HT-29 (cell line): ENCODE measurements at regions not wholly inside any gene's neighbourhood (a gene's known extent, or its start where the extent isn't known, plus 50 kb on each side); places are given as distances from the start of the nearest gene placed in this dataset.
"Not testable (repeated sequence)": the region's sequence is repeated elsewhere in the genome, so short reads cannot be mapped to it uniquely, and the experiment has no call there.

Experiments used
- DNase-seq: peaks from one replicate; pipeline ENCODE4 v3.0.0-alpha.2; 2015; ENCODE audit warnings: low spot score

DNA sequence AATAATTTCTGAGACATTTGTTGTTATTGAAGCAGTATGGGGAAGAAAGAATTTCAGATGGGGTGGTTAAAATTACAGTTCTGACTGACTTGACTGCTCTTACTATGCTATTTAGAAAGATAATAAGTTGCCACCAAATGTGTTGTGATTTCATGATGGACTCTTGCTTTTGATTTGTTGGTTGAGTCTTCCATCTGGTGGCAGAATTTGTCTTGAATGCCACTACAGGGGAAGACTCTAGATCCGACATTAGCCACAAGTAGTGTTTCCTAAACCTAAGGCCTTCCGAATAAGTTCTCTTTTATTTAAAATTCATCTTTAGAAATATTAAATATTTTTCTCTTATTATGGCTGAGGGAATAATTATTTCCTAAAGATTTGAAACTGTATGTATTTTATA, 190.9 kb upstream of the ADGRL4 start:
- peak; percentile 56 for DNase-seq

DNA sequence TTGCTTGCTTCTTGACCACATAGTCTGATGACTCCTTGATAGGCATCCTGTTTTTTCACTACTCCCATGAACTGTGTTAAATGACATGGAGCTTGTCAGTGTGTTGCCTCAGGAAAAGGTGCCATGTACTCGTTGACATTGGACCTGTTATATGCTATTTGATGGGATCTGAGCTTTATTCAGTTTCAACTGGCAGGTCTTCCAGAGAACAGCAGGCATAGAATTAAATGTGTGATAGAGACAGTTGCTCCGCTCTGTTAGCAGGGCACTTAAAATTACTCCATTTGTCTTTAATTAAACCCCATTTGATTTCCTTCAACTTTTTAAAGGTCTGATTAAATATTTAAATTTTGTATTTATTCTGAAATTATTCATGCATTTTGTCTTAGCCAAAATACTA, 189.7 kb upstream of the ADGRL4 start:
- no peak for DNase-seq

DNA sequence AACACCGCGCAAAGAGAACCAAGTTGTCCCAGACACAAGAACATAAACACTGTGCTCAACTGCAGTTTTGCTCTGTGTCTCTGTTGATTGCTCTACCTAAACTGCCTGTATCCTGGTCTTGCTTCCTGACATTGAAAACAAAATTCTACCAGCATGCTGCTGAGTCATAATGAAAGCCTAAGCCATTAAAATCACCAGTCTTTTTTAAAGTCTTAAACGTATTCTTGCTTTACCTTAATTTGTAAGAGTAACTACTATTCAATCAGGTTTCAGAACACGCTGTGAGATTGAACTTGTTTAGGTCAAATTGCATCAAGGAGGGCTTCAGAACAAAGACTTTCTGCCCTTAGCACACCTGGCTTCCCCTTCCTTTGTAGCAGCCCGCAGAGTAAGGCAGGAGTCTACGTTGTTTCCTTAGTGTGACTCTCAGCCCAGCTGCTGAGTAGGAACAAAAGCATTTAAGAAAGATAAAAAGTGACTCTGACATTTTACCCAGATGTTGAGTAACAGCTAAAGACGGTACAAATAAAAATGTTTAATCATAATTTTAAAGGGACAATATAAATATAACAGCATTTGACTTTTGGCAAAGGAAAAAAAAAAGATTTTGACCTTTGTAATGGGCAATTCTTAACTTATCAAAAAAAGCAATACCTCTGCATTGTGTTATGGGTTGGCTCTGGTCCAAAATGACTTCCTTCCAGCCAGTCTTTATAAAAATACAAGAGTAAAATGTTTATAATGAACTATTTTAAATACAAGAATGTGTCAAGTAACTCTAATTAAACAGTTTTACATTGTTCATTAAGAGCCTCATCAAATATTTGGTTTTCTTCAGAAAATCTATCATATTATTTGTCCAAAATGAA, 186.9 kb upstream of the ADGRL4 start:
- DNase-seq: peak; percentile 91

DNA sequence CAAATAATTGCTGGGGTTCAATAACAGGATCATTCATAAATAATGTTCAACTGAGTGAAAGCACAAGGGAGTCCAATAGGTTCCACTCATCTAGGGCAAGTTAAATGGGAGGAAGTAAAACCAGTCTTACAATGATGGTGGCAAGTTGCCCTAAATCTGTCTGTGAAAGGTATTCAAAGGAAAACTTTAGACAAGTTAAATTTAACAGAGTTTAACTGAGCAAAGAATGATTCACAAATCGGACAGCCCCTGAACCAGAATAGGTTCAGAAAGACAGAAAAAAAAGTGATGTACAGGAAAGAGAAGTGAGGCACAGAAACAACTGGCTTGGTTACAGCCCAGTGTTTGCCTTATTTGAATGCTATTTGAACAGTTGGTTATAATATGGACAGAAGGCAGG, 183.5 kb upstream of the ADGRL4 start:
- DNase-seq: no peak

DNA sequence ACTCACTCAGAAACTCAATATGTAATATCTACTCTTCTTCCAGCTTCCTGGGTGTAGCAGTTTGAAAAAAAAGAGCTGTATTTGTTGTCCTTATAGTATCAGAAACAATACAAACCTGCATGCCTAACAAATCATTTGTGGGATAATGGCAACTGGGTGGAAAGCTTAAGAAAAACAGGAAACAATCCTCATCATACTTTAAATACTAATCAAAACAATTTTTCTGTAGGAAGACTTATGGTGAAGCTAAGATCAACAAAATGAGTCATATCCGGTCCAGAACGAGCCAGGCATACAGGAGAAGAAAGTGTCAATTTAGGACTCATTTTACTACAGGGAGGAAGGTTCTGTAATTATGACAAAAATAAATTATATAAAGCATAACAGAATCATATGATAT, 181.8 kb upstream of the ADGRL4 start:
- DNase-seq: peak; percentile 72

DNA sequence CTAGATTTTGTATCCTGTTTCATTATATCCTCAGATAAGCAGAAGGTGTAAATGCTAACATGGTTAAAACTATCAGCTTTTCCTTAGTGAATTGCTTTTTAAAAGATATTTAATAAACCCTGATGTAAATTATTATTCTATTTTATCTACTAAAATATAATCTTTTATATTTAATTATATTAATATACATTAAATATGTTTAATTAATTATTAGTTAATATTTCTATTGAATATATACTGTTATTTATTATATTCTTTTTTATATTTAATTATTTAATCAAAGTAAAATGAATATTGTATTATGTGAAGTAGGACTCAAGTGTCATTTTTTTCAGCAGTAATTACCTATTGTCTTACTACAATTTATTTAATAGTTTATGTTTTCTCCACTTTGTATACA, 179.7 kb upstream of the ADGRL4 start:
- DNase-seq: no peak

DNA sequence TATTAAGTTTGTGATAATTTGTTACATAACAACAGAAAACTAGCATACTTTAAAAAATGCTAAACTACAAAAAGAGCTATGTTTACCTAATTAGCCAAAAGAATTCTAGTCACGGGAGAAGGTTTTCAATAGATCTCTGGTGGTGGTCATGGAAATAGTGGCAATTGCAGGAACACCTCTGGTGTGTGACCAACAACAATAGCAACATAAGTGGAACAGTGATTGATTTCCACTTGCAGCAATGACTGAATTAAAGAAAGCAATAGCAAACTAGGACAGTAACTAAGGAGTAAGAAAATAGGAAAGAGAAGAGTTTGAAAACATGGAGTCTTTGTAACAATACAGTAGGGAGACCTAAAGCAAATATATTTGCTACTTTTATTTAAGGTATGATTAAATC, 171.3 kb upstream of the ADGRL4 start:
- DNase-seq: no peak

DNA sequence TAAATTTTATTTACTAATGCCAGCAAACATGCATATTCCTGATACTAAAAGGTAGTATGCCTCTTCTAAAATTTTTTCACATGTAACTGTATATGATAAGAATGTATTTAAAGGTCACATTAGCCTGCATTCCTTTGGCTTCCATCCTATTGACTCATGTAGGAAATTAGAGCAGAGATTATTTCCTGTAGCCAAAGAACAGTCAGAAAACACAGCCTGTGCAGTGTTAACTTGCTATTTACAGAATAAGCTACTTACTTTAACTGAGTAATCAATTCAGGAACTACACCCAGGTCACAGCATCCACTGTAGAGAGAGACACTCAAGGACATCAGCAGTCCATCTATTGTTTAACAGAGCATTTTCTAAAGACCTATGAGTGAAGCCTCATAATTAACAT, 154.5 kb upstream of the ADGRL4 start:
- DNase-seq: no peak

DNA sequence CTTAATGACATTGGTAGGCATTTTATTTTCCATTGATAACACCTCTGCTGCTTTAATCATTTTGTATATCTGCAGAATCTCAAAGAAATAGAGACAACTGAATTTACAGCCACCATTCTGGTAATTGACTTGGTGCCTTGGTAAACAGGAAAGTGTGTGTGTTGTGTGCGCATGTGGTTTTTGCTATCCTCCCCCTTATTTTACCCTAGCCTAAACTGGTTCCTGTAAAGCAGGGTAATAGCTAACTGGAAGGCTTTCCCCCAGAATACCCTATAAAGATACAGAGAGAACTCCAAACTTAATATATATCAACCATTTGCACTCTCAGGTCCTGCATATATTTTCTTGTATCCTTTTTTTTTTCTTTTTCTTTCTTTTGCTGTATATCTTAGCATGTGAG, 149.5 kb upstream of the ADGRL4 start:
- DNase-seq: no peak

DNA sequence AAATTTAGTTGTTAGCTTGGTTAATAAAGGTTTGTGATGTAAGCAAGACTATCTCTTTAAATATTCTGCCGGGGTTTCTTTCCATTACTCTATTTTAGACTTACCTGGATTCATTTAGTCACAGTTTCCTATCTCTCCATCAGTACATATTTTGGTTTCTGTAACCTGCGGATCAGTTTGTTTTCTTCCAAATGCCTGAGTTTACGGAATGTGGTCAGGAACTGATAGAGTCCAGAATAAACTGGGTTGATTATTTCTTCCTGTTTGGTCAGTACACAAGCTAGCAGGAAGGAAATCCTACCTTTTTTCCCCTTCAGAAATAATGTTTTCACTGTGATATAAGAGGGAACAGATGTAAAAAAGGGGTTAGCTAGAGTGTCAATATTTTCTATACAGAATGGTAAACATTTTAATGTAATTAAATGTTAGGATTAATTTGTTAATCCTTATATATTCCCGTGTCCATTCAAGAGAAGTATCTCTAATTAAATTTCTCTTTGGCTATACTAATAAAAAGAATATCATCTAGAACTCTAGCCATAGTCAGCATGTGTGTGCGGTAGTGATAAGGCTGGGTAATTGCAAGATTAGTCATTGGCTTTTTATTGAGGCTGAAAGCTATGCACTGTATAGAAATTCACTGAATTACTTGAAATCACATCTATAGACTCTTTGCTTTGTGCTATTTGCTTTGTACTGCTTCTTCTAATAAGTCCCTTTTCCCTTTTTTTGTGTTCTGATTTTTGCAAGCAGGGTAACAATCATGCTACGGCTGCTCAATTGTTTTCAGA, 144.7 kb upstream of the ADGRL4 start:
- DNase-seq: peak; percentile 65

DNA sequence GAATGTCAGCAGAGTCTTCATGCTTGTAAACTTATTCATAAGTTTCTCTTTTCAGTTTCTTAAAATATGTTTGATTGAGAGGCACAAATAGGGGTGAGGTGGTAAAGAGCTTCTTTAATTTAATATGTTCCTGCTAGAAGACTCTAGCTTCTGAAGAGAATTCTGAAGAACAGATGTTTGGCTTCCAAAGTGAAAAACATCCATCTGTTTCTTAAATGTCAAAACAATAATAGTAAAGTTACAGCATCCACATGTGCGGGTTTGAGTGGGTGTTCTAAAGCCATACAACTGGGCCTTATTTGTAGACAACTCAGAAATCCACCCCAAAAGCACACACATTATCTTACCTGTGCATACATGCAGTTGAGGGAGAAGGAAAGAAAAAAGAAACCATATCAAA, 144.0 kb upstream of the ADGRL4 start:
- DNase-seq: peak; percentile 16

DNA sequence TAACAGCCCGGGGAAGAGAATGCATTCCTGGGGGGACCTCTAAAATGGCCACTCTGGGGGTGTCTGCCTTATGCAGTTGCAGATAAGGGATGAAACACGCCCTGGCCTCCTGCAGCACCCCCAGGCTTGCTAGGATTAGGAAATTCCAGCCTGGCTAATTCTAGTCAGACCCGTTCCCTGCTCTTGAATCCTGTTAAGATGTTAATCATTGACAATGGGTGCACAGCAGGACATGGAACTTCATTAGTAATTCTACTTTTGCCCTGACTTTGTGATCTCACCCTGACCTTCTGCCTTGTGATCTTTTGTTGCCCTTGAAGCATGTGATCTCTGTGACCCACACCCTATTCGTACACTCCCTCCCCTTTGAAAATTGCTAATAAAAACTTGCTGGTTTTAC, 131.7 kb upstream of the ADGRL4 start:
- not testable (repeated sequence) for DNase-seq

DNA sequence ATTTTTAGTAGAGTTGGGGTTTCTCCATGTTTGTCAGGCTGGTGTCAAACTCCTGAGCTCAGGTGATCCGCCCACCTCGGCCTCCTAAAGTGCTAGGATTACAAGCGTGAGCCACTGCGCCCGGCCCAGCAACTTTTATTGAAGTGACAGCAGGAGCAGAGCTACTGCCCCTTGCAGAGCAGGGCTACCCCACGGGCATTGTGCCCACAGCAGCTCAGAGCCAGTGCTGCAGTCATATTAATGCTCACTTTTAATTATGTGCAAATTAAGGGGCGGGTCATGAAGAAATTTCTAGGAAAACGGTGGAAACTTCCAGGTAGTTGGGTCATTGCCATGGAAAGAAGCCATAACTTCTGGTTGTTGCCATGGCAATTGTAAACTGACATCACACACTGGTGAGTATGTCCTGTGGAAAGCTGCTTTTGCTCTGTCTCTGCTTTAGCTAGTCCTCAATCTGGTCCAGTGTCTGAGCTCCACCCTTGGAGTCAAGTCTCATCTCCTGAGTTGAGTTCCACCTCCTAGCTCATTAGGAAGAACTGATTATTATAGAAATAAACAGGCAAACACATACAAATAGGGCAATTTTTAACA, 127.3 kb upstream of the ADGRL4 start:
- no peak for DNase-seq

DNA sequence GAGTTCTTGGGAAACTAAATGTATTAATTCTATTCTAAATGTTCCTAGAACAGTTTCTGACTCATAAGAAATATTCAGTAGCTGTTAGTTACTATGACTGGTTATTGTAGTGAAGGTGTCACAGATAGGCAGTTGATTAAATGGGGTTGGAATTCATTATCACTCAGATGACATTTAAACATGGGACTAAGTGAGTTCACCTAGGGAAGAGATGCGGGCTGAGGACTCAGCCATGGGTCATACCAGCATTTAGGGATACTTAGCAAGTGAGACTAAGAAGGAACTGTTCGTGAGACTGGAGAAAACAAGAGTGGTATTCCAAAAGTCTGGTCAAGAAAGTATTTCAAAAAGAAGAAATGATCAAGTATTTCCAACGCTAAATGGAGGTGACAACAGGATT, 125.1 kb upstream of the ADGRL4 start:
- no peak for DNase-seq

DNA sequence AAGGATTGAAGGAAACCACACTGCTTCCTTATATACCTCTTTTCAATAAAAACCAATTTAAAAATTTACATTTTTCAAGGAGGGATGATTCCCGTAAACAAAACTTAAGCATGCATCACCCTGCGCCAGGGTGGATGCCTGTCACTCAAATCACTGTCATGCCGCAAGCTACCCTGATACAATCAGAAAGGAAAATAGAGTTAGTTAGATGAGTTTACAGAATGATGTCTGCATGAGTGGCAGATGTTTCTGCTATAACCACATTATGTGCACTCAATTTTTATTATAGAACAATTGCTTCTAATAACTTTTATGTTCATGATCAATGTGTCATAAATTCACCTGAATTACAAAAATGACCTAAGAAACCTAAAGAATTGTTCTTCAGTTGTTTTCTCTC, 123.4 kb upstream of the ADGRL4 start:
- no peak for DNase-seq

DNA sequence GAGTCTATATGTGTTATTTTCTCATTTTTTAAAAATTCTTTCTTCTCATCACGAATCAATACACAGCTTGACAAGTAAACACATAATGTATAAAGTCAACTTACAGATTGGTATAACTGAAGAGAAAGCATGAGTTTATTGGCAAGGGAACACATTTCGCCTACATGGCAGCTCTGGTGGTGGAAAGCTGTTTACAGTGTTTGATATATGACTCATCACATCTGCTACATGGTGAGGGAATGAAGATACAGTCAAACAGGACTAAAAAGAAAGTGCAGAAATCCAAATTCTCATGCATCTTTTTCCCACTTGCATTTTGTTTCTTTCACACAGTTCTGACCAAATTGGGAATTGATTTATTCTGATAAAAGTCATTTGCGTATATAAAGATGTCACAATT, 122.2 kb upstream of the ADGRL4 start:
- DNase-seq: peak; percentile 70

DNA sequence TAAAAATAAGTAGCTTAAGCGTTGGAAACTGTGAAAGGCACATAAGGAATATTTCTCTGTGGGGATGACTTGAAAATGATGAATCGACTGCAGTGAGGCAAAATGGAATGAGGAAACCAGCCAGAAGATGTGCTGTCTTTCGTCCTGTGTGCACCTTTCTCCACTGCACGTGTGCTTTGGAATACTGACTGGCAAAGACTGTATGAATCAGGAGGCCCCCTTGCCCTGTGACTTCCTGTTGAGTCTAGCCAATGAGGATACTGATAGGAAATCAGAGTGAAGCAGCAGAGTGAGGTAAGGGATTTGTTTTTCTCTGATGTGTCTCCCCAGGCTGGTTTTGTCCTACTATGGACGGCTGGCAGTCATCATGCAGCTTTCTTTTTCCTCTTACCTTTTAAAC, 118.2 kb upstream of the ADGRL4 start:
- no peak for DNase-seq

DNA sequence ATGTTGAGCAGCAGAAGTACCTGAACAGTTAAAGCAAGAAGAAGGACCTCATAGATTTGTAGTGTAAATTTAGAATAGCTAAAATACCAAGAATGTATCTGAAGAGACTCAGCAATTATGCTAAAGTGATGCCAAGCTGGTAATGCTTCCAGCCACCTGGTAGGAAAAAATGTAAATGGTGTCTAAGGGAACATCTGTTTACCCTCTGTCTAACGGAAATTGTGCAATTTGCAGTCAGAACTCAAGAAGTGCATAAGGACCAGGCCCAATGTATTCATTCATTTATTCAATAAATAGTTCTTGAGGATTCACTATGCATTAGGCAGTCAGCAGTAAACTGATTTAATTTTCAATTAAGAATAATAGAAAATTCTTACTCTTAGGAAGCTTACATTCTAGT, 116.0 kb upstream of the ADGRL4 start:
- DNase-seq: no peak

DNA sequence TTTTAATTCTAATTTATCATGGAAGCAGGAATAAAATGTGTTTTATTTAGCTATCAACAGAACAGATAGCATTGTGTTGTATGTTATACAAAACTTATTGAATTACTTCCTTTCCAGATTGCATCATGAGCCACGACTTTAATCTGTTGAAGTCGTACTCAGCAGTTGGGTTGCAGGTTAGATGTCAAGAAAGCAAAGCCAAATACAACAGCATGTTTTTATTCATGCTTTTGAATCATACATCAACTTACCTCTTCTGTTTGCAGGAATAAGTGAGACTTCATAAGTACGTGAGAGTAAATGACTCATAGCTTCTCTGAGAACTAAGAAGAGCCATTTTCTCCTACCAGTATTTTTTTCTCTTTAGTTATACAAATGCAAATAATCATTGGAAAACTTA, 110.8 kb upstream of the ADGRL4 start:
- DNase-seq: no peak

DNA sequence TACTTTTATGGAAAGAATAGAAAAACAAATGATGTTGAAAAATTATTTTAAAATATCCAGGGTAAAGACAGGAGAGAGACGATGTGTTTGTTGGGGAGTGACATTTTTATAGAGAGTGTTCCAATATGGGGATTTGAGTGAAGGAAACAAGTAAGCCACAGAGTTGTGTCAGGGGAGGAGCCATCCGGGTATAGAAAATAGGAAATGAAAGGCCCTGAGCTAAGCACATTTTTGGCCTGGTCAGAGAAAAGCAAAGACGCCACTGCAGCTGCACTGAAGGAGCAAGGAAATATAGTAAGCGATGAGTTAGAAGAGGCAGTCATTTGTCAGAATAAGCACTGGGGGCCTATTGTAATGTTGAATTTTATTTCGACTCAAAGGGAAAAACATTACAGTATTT, 107.3 kb upstream of the ADGRL4 start:
- DNase-seq: no peak

DNA sequence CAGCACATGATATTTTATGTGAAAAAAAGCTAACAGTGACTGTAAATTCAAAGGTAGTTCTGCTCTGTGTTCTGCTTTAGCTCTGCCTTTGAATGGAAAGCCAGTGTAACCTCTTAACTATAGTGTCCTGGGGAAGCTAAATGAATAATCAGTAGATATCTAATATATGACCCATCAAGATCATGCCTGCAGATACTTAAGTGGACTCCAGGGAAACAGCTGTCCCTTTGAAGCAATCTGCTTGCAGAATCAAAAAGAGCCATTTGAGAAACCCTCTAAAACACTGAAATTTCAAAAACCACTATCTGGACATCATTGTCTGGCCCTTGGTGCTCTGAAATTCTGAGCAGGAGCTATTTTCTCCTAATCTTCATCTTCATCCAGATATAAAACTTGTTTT, 104.2 kb upstream of the ADGRL4 start:
- DNase-seq: no peak

DNA sequence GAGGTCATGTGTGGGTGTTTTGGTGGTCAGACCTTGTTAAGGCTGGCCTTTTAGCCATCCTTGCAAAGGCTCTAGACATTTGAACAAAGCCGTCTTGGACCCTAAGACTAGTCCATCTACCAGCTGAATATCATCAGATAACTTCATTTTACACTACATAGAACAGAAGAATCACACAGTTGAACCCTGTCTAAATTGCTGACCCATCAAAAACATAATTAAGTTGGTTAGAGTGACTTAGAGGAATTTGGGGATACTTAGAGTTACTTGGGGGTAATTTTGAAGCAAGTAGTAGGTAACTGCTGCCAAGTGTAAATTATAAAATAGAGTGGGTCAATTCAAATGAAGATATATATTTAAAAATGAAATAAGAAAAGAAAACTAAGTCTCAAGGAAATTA, 102.9 kb upstream of the ADGRL4 start:
- DNase-seq: no peak

DNA sequence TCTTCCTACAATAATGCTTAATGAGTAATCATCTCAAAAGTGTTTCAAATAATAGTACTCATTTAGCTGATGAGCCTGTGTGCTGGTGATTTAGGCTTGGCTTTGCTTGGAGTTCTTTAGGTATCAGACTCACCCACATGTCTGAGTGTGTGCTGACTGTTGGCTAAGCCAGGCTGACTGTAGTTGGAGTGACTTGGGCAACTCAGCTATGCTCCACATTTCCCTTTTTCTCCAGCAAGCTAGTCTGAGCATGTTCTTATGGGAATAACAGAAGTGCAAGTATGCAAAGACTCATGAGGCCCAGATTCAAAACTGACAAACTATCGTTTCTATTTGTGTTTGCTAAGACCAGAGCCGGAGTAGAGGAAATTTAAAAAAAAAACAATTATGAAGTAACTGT, 99.0 kb upstream of the ADGRL4 start:
- no peak for DNase-seq
